Heart left ventricle (tissue), 16 donors: ENCODE measurements at regions not wholly inside any gene's neighbourhood (a gene's known extent, or its start where the extent isn't known, plus 50 kb on each side); places are given as distances from the start of the nearest gene placed in this dataset.
A peak's percentile ranks its signal among the peaks of the same experiment; 100 is the strongest.

Experiments
- ATAC-seq, 4 donors: fragments of 200-7000 bp; cut with Tn5 transposase; one replicate each; pipeline ENCODE4 v1.9.1; 2020 to 2022; ENCODE audit warnings: moderate library complexity in 4 of 4, mild to moderate bottlenecking in 3 of 4, moderate number of reproducible peaks in 1 of 4
- DNase-seq, 5 donors: peaks; one replicate each; pipeline ENCODE4 v3.0.0-alpha.2; 2020
- H3K27ac ChIP-seq, 12 donors: fragments of 200-600 bp; sonication (generic) in 4 of 12; one replicate each; pipeline versions ENCODE4 v1.5.0 to v1.8.0; 2016 to 2022; ENCODE audit warnings: mild to moderate bottlenecking in 2 of 12
- H3K27me3 ChIP-seq, 9 donors: fragments of 200-600 bp; sonication (generic) in 2 of 9; one replicate each; pipeline versions ENCODE4 v1.5.1 to v1.8.0; 2016 to 2022; ENCODE audit warnings: mild to moderate bottlenecking in 3 of 9
- H3K36me3 ChIP-seq, 9 donors: fragments of 200-600 bp; sonication (generic) in 2 of 9; one replicate each; pipeline versions ENCODE4 v1.5.0 to v1.8.0; 2018 to 2022; ENCODE audit warnings: mild to moderate bottlenecking in 2 of 9
- H3K4me1 ChIP-seq, 12 donors: fragments of 200-600 bp; sonication (generic) in 4 of 12; one replicate each; pipeline versions ENCODE4 v1.5.0 to v1.8.0; 2016 to 2022; ENCODE audit warnings: mild to moderate bottlenecking in 3 of 12
- H3K4me3 ChIP-seq, 12 donors: fragments of 200-600 bp; sonication (generic) in 4 of 12; one replicate each; pipeline versions ENCODE4 v1.5.0 to v1.8.0; 2017 to 2022; ENCODE audit warnings: mild to moderate bottlenecking in 9 of 12, moderate library complexity in 4 of 12
- H3K9me3 ChIP-seq, 12 donors: fragments of 200-600 bp; sonication (generic) in 4 of 12; one replicate each; pipeline versions ENCODE4 v1.5.0 to v1.8.0; 2016 to 2022; ENCODE audit warnings: mild to moderate bottlenecking in 1 of 12
- POLR2A ChIP-seq, 2 donors: fragments of 450-650 bp; IDR thresholded peaks; one replicate each; pipeline ENCODE4 v1.6.1; 2017; ENCODE audit warnings: antibody characterized with exemption in 2 of 2, mild to moderate bottlenecking in 2 of 2, moderate library complexity in 2 of 2
- WGBS, 4 donors: extraction: QIAGEN DNeasy Blood & Tissue Kit in 2 of 4; methylation state at CpG; one replicate each; pipeline versions ENCODE4 v1.1.5 to v1.1.7; 2013 to 2018; 5-methylcytosine and 5-hydroxymethylcytosine counted together
- intact Hi-C, 10 donors: fragments of 100-400 bp; cut with DNase I; formaldehyde crosslinking; loops; one replicate each; pipeline versions ENCODE4 v1.11.1 to v1.14.2; 2022
- TF ChIP-seq, protein P1 (sequence below), 12 donors: fragments of 200-600 bp; sonication (generic) in 4 of 12; IDR thresholded peaks; one replicate each; pipeline versions ENCODE4 v1.5.0 to v1.8.0; 2018 to 2022; ENCODE audit warnings: antibody characterized with exemption in 12 of 12, mild to moderate bottlenecking in 5 of 12
- donor health status: ischemic (EF 13 %, LVEDD 7.1; RV severe dilation, severe dysfunction).
- donor health status: healthy with polysubstance abuse.
- donor health status: DM: no; HTN: yes; CAD: no.
- donor health status: DM: no; HTN: no; CAD: no.
- donor health status: ischemic (EF 25% LVEDD 6.9; RV normal size, moderate dysfunction).
- donor health status: ischemic (EF 25% LVEDD 5.7; RV mildly dilated, moderate dysfunction).
- donor health status: healthy.
- donor health status: DM: yes; HTN: yes; CAD: no.
- donor health status: ischemic (EF 35%, LVEDD 5.7; RV mildly dilated, moderate dysfunction).
- donor health status: nonischemic (EF 11% LVEDD 7.7; RV severe dilation, severe dysfunction).
- donor health status: DM: yes; HTN: yes; CAD: no.
- donor health status: PGD.
- donor health status: ischemic (EF 29% LVEDD 5.4; RV normal size, mild dysfunction).
- donor health status: nonischemic (EF 23%, LVEDD 6.1; RV moderate dilation, normal function).

DNA sequence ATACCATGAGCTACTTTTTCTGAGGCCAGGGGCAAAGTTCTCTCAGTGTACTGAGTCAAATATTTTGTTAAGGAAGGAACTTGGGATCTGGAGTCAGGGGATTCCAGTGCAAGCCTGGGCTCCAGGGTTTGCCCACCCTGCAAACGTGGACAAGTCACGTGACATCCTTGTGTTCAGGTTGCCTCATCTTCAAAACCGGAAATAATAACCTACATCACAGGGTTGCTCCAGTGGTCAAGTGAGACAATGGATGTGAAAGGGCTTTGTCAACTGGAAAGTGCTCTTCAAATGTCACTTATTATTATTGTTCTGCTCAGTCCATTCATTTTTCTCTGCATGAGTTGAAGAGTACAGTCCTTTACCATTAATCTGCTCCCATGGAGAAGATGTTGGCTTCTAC, 414.9 kb downstream of the COG6 start:
- peaks cover 0 to 14% (median 5%) of the 10 kb centered on the region in 12 donors for H3K4me1 ChIP-seq
- 88 to 96% (median 92%) methylated on average over 3 of the region's 3 CpGs for WGBS, 4 donors
- no peak for TF ChIP-seq POLR2A (IDR thresholded peaks at IDR 0.05)
- TF ChIP-seq, protein P1, sequence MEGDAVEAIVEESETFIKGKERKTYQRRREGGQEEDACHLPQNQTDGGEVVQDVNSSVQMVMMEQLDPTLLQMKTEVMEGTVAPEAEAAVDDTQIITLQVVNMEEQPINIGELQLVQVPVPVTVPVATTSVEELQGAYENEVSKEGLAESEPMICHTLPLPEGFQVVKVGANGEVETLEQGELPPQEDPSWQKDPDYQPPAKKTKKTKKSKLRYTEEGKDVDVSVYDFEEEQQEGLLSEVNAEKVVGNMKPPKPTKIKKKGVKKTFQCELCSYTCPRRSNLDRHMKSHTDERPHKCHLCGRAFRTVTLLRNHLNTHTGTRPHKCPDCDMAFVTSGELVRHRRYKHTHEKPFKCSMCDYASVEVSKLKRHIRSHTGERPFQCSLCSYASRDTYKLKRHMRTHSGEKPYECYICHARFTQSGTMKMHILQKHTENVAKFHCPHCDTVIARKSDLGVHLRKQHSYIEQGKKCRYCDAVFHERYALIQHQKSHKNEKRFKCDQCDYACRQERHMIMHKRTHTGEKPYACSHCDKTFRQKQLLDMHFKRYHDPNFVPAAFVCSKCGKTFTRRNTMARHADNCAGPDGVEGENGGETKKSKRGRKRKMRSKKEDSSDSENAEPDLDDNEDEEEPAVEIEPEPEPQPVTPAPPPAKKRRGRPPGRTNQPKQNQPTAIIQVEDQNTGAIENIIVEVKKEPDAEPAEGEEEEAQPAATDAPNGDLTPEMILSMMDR (IDR thresholded peaks at IDR 0.05): no peak
- no peaks in the 10 kb centered on the region for H3K36me3 ChIP-seq
- H3K27ac ChIP-seq: no peak overlapping the region
- no peak overlapping the region for H3K4me3 ChIP-seq
- intact Hi-C loops: loop anchor here in 4 of 10 donors (2.0 to 10.0 kb wide), 4 partner anchors 124 to 612 kb away; no protein-coding TSS in a partner anchor
- H3K27me3 ChIP-seq: no peaks in the 10 kb centered on the region
- DNase-seq: no peak
- no peaks in the 10 kb centered on the region for H3K9me3 ChIP-seq
- ATAC-seq: no peak

GRCh38 chr13:40072663-40073120, 417.2 kb downstream of the COG6 start:
- Histone ChIP-seq H3K9me3 (no peaks in the 10 kb centered on the region), H3K27me3 (no peaks in the 10 kb centered on the region), H3K36me3 (no peaks in the 10 kb centered on the region), H3K4me1 (peaks cover 0 to 14% (median 5%) of the 10 kb centered on the region in 12 donors), H3K4me3 (no peak overlapping the region), H3K27ac (no peak overlapping the region)
- WGBS, 4 donors: 74 to 91% (median 78%) methylated on average over 4 of the region's 4 CpGs
- ATAC-seq (no peak), DNase-seq (no peak)
- intact Hi-C loops: loop anchor here in 4 of 10 donors (1.0 to 10.0 kb wide), 4 partner anchors 43 to 610 kb away; no protein-coding TSS in a partner anchor
- TF ChIP-seq, protein P1 (IDR thresholded peaks at IDR 0.05): no peak
- TF ChIP-seq POLR2A (IDR thresholded peaks at IDR 0.05): no peak

- peak in 1 of 5 donors; percentile 30 for DNase-seq
- no peaks in the 10 kb centered on the region for H3K9me3 ChIP-seq
- H3K4me3 ChIP-seq: no peak overlapping the region
- WGBS, 4 donors: 42 to 90% (median 84%) methylated on average over 3 of the region's 3 CpGs
- TF ChIP-seq, protein P1 (IDR thresholded peaks at IDR 0.05): no peak
- no peak for TF ChIP-seq POLR2A (IDR thresholded peaks at IDR 0.05)
- ATAC-seq: peak in 2 of 4 donors; percentile 67 to 83
- H3K4me1 ChIP-seq: peaks cover 0 to 13% (median 4%) of the 10 kb centered on the region in 12 donors
- no peaks in the 10 kb centered on the region for H3K27me3 ChIP-seq
- intact Hi-C loops: loop anchor here in 3 of 10 donors (5.0 to 10.0 kb wide), 3 partner anchors 120 to 608 kb away; no protein-coding TSS in a partner anchor
- H3K36me3 ChIP-seq: no peaks in the 10 kb centered on the region
- peak overlapping the region in 2 of 12 donors; percentile 6 to 33 for H3K27ac ChIP-seq
Measured at GRCh38 chr13:40074338-40074737, 418.9 kb downstream of the COG6 start.

GRCh38 chr13:40075281-40075680, 419.8 kb downstream of the COG6 start:
- intact Hi-C loops: loop anchor here in 2 of 10 donors (10.0 kb wide), 2 partner anchors 120 to 510 kb away; no protein-coding TSS in a partner anchor
- no peak for TF ChIP-seq POLR2A (IDR thresholded peaks at IDR 0.05)
- TF ChIP-seq, protein P1 (IDR thresholded peaks at IDR 0.05): no peak
- ATAC-seq: no peak
- no peak overlapping the region for H3K27ac ChIP-seq
- H3K9me3 ChIP-seq: no peaks in the 10 kb centered on the region
- no peak for DNase-seq
- H3K4me1 ChIP-seq: peaks cover 0 to 9% (median 0%) of the 10 kb centered on the region in 12 donors
- 92 to 95% (median 92%) methylated on average over 5 of the region's 5 CpGs for WGBS, 4 donors
- no peak overlapping the region for H3K4me3 ChIP-seq
- no peaks in the 10 kb centered on the region for H3K27me3 ChIP-seq
- H3K36me3 ChIP-seq: no peaks in the 10 kb centered on the region
